HG02870 (cell line): ENCODE measurements at regions not wholly inside any gene's neighbourhood (a gene's known extent, or its start where the extent isn't known, plus 50 kb on each side); places are given as distances from the start of the nearest gene placed in this dataset.
"Not testable (repeated sequence)": the region's sequence is repeated elsewhere in the genome, so short reads cannot be mapped to it uniquely, and the experiment has no call there.

Experiments used
- ATAC-seq: cut with Tn5 transposase; IDR thresholded peaks from one replicate; pipeline ENCODE4 v1.9.1; 2021; ENCODE audit warnings: mild to moderate bottlenecking, moderate library complexity; ENCODE audit not compliant: unreplicated experiment

GRCh38 chr6:112967974-112968373 is 620.8 kb downstream of the RFPL4B start:
- ATAC-seq: no peak

- ATAC-seq: no peak
These were observed 624.5 kb downstream of the RFPL4B start for GRCh38 chr6:112971651-112972050.

GRCh38 chr6:112974931-112975330 is 627.8 kb downstream of the RFPL4B start:
- ATAC-seq: not testable (repeated sequence)

GRCh38 chr6:112976579-112976978 is 629.4 kb downstream of the RFPL4B start:
- ATAC-seq: not testable (repeated sequence)

- no peak for ATAC-seq
These were observed 632.7 kb downstream of the RFPL4B start for GRCh38 chr6:112979830-112980229.

GRCh38 chr6:112980676-112981075 is 633.5 kb downstream of the RFPL4B start:
- no peak for ATAC-seq

GRCh38 chr6:112983713-112984261 is 636.7 kb downstream of the RFPL4B start:
- no peak for ATAC-seq

GRCh38 chr6:112984899-112985298 is 637.8 kb downstream of the RFPL4B start:
- ATAC-seq: no peak

GRCh38 chr6:112986321-112986720 is 639.2 kb downstream of the RFPL4B start:
- ATAC-seq: no peak

GRCh38 chr6:112988748-112989147 is 641.6 kb downstream of the RFPL4B start:
- no peak for ATAC-seq

GRCh38 chr6:112990971-112991370 is 643.8 kb downstream of the RFPL4B start:
- no peak for ATAC-seq

- no peak for ATAC-seq
These were observed 644.8 kb downstream of the RFPL4B start for GRCh38 chr6:112991912-112992311.

- no peak for ATAC-seq
These were observed 650.4 kb downstream of the RFPL4B start for GRCh38 chr6:112997421-112998085.

GRCh38 chr6:113004054-113004453 is 656.9 kb downstream of the RFPL4B start:
- no peak for ATAC-seq

GRCh38 chr6:113004470-113005270 is 657.5 kb downstream of the RFPL4B start:
- ATAC-seq: no peak

- ATAC-seq: no peak
These were observed 659.4 kb downstream of the RFPL4B start for GRCh38 chr6:113006494-113006893.

GRCh38 chr6:113009682-113010081 is 662.6 kb downstream of the RFPL4B start:
- no peak for ATAC-seq

GRCh38 chr6:113010196-113010989 is 663.3 kb downstream of the RFPL4B start:
- ATAC-seq: no peak

GRCh38 chr6:113011389-113011788 is 664.3 kb downstream of the RFPL4B start:
- no peak for ATAC-seq

- ATAC-seq: no peak
These were observed 664.7 kb downstream of the RFPL4B start for GRCh38 chr6:113011801-113012200.

- no peak for ATAC-seq
These were observed 668.1 kb downstream of the RFPL4B start for GRCh38 chr6:113015249-113015648.
